ENCODE measurements at regions not wholly inside any gene's neighbourhood (a gene's known extent, or its start where the extent isn't known, plus 50 kb on each side); places are given as distances from the start of the nearest gene placed in this dataset.

DNA sequence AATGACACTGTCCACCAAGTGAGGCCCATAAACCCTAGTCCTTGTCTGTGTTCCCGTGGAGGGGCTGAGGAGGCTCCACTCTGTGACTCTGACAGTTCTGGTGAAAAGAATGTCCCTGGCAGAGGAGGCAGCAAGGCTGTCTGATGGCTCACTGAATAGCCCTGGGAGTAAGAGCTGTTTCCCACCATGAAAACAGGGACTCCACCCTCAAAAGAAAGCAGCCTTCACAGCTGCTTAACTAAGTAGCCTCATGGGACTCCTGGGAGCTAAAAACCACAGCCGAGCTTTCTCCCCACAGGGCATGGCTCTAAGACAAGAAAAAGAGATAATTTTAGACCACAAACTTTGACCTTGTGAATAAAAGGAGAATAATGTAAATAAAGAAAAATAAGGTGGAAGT lies 135.1 kb upstream of the FRY start:
- DNase-seq (ENCODE audit: low spot score), result peak; percentile 90

GRCh38 chr13:31898378-31899071 lies 133.0 kb upstream of the FRY start:
- no peak for DNase-seq (ENCODE audit: low spot score)

GRCh38 chr13:31901985-31902384 lies 129.6 kb upstream of the FRY start:
- DNase-seq (ENCODE audit: low spot score), result no peak

DNA sequence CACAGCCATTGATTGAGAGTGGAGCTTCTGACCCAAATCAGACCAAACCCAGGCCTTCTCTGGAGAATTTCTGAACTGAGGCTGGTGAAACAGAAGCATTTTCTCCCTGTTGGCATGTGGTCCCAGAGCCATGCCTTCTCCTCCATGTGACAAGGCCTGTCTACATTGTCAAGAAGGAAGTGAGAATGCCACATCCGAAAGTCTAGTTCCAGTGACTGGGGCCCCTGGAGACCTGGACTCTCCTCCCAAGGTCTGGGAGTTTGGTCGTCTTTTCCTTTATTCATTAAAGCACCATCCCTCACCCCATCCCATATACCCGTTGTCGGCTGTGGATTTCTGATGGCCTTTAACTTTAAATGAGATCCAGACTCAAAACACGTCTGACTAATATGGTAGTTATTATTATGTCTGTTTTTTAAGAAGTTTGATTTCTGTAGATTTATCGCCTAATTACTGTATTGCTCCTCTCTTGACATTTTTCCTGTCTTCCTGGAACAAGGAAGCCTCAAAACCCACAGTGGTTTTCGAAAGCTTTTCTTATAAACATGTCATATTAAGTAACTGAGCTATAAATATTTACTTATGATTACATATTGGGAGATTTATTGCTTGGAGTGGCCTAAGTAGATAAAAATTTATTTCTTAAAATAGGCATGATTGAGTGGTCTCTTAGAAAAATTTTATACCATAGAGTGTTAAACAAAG lies 128.3 kb upstream of the FRY start:
- no peak for DNase-seq (ENCODE audit: low spot score)

- DNase-seq (ENCODE audit: low spot score), result no peak
Observed at GRCh38 chr13:31904941-31905824, 126.4 kb upstream of the FRY start.

- DNase-seq (ENCODE audit: low spot score), result no peak
Observed at GRCh38 chr13:31905961-31906360, 125.6 kb upstream of the FRY start.

DNA sequence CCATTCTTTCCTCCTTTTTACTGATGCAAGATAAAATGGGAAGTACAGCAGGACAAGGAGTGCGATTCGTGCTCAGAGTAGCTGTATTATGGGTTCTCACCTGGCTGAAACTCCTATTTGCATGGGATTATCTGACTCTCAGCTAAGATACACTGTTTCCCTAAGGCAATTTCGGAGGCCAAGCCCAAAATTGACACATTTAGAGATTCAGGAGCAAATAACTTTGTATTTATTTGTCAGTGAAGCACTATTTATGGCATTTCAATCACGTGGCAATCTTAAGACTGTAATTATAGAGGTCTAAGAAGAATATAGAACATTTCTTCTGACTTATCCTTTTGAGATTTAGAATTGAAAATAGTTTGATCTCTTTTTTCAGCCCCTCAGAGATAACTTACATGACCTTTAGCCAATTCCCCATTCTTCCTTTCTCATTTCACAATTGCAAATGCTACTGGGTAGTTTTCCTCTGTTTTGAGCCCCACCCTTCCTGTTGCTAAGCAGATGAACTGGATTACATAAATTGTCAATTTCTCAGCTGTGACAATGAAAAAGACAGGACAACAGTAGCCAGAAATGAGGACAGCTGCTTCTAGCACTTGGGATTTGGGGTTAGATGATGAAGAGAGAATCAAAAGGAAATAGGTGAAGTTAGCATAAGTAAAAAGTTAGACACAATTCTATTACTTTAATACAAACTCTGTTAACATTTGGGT lies 122.7 kb upstream of the FRY start:
- DNase-seq (ENCODE audit: low spot score), result peak; percentile 43

- DNase-seq (ENCODE audit: low spot score), result peak; percentile 53
Observed at GRCh38 chr13:31909864-31910551, 121.6 kb upstream of the FRY start.

GRCh38 chr13:31910633-31911032 lies 120.9 kb upstream of the FRY start:
- no peak for DNase-seq (ENCODE audit: low spot score)

DNA sequence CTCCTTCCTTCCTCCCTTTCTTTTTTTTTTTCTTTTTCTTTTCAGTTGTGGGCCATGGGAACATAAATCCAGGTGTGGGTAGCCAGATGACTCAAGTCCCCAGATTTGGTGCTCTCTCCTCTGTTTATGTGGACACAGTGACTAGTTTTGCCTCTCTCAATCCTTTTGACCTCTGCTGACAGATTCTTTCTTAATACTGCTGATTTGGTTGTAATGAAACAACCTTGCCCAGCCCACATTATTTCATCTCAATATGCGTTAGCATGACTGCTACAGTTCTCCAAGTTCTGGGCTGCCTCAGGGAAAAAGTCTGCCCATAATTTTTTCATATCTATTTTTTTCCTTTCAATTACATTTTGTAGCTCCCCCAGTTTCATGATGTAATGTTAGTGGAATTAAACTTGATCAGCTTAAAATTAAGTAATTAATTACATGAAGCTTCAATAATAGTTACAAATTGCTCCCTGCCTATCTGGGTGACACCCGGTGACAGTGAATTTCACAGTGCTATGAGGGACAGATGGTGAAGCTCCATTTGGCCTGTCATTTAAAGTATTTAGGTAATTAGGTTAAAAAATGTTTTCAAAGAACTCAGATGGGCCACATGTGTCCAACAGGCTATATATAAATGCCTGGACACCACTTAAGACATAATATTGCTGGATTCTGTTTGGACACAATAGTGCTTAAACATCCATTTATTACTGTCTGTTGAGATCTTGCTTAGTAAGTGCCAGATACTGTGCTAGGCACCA lies 118.8 kb upstream of the FRY start:
- DNase-seq (ENCODE audit: low spot score), result no peak

DNA sequence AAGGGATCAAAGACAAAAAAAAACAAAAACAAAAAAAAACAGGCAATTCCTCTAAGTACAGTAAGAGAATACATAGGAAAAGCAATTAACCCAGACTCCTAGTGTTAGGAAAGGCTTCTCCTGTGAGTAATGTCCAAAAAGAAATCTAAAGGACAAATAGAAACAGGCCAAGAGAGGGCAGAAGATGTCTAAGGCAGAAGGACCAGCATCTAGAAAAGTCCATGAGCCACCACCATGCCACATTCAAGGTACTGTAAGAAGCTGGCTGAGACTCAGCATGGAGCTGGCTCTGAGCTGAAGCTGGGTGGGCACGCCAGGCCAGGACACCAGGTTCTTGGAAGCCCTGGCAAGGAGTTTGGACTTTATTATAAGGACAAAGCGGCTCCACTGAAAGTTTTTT lies 118.1 kb upstream of the FRY start:
- peak; percentile 43 for DNase-seq (ENCODE audit: low spot score)

GRCh38 chr13:31914843-31915242 lies 116.7 kb upstream of the FRY start:
- DNase-seq (ENCODE audit: low spot score), result no peak

GRCh38 chr13:31918707-31919106 lies 112.9 kb upstream of the FRY start:
- DNase-seq (ENCODE audit: low spot score), result no peak

DNA sequence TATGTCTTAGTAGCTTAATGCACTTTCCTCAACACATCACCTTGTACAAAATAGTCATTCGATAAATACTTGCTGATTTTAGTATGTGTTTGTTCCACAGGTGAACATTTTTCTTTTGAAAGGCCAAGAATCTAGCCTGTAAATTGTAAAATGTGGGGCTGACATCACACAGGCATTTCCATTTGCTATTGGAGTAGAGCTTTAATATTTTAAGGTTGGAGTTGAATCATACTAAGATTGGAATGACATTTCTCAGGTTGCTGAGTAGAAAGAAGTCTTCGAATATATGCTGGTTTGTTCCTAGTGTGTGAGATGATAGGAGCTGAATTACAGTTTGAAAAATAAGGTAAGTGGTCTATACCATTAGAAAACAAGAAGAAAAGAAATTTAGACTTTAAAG lies 112.3 kb upstream of the FRY start:
- no peak for DNase-seq (ENCODE audit: low spot score)

DNA sequence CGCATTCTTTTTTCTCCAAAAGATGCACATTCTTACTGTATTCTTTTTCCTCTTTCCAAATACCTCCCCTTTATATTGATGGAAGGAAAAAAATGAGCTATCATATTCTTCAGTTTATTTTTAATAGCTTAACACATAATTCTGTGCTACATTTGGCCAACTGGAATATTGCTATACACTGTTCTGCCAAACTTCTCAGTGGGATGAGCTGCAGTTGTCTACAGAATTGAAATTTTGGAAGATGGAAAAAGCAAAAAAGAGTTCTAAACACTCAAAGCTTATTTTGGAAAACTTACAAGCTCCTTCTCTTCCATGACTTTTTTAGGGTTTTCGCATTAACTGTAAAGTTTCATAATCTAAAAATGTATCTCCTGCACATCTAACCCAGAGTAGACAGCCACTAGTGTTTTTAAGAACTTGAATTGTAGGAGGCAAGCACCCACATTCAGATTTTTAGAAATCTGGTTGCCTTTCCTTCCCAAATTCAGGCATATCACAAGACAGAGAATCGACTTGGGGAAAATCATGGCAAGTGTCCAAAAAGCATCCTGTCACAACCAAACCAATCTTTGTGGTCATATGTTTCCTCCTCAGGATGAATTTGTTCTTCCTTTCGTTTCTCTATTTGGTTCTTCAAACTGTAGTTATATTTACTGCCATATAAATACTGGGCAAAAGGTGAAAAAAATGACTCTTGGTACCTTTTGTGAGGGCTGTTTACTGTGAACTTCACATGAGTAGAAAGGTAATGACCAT lies 111.4 kb upstream of the FRY start:
- DNase-seq (ENCODE audit: low spot score), result no peak

DNA sequence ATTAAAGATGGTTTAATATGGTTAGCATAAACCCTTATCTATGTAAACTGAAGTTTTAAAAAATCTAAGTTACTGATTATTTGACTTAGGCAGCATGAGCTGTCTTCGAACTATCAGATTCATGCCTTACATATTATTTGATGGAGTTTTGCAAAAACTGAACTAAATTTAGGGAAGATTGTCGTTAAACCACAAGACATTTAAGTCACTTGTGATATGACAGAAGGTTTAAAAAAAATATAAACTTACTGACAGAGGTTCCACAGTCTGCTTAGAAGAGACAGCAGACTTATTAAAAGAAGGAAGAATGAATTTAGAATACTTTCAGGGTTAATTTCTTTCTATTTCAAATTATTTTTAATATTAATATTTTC lies 110.9 kb upstream of the FRY start:
- no peak for DNase-seq (ENCODE audit: low spot score)

DNA sequence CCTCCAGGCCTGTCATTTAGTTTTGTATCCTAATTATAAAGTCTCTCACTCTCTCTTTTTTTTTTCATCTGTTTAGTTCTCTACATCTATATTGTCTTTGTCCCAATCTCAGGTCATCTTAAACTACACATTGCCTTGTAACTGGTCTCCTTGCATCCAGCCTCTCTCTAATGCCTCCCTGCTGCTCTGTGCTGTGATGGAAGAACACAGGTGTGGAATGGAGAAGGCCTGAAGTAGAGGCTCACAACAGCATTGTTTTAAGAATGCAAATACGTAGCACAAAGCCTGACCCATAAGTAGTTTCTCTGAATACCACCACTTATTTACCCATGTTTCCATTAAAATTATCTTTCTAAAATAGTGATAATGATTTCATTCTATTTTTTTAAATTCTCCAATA lies 108.8 kb upstream of the FRY start:
- no peak for DNase-seq (ENCODE audit: low spot score)

- DNase-seq (ENCODE audit: low spot score), result no peak
Observed at GRCh38 chr13:31923134-31923763, 108.3 kb upstream of the FRY start.

- DNase-seq (ENCODE audit: low spot score), result no peak
Observed at GRCh38 chr13:31925079-31925478, 106.5 kb upstream of the FRY start.

DNA sequence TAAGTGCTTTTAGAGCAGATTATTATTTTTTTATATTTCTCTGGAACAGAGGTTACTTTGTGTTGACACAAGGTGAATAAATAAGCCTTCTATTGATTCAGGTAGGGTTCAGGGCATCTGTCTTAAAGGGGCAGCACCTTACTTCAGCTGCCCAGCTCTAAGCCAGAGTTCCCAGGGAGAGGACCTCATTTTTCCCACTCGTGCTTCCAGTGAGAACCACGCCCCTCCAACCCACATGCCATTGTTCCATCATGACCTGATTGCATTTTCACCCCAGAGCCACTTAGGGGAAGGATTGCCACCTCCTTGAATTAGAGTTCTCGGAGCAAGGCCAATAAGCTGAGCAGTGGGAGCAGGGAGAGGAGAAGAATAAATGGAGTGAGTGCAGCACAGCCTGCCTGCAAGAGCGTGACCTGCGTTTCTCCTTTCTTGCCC lies 104.3 kb upstream of the FRY start:
- no peak for DNase-seq (ENCODE audit: low spot score)

Measured in AG08395 (cell line).